ENCODE measurements at regions not wholly inside any gene's neighbourhood (a gene's known extent, or its start where the extent isn't known, plus 50 kb on each side); places are given as distances from the start of the nearest gene placed in this dataset.

GRCh38 chrX:87236830-87237440, 280.7 kb upstream of the KLHL4 start:
- no peak for DNase-seq (ENCODE audit: low read depth in 1 of 2, low spot score in 1 of 2)
- no peaks in the 10 kb centered on the region for H3K9me3 ChIP-seq (ENCODE audit: low read depth)
- no peak for TF ChIP-seq CTCF (IDR thresholded peaks at IDR 0.05; ENCODE audit: low read depth, low read length)
- H3K4me3 ChIP-seq: no peak overlapping the region
- H3K36me3 ChIP-seq: no peaks in the 10 kb centered on the region
- no peak overlapping the region for H3K27ac ChIP-seq
- no peaks in the 10 kb centered on the region for H3K27me3 ChIP-seq
- no peaks in the 10 kb centered on the region for H3K4me1 ChIP-seq (ENCODE audit: low read depth)

GRCh38 chrX:87265518-87265917, 252.1 kb upstream of the KLHL4 start:
- TF ChIP-seq CTCF (IDR thresholded peaks at IDR 0.05; ENCODE audit: low read depth, low read length): no peak
- Histone ChIP-seq H3K36me3 (no peaks in the 10 kb centered on the region), H3K27ac (no peak overlapping the region), H3K27me3 (no peaks in the 10 kb centered on the region), H3K4me1 (ENCODE audit: low read depth) (no peaks in the 10 kb centered on the region), H3K9me3 (ENCODE audit: low read depth) (no peaks in the 10 kb centered on the region), H3K4me3 (no peak overlapping the region)
- no peak for DNase-seq (ENCODE audit: low read depth in 1 of 2, low spot score in 1 of 2)

GRCh38 chrX:87272491-87272890, 245.1 kb upstream of the KLHL4 start:
- no peaks in the 10 kb centered on the region for H3K9me3 ChIP-seq (ENCODE audit: low read depth)
- no peaks in the 10 kb centered on the region for H3K36me3 ChIP-seq
- no peaks in the 10 kb centered on the region for H3K4me1 ChIP-seq (ENCODE audit: low read depth)
- no peak overlapping the region for H3K4me3 ChIP-seq
- no peak for DNase-seq (ENCODE audit: low read depth in 1 of 2, low spot score in 1 of 2)
- no peak overlapping the region for H3K27ac ChIP-seq
- H3K27me3 ChIP-seq: no peaks in the 10 kb centered on the region
- no peak for TF ChIP-seq CTCF (IDR thresholded peaks at IDR 0.05; ENCODE audit: low read depth, low read length)

GRCh38 chrX:87299563-87300160, 217.9 kb upstream of the KLHL4 start:
- Histone ChIP-seq H3K36me3 (no peaks in the 10 kb centered on the region), H3K27ac (no peak overlapping the region), H3K27me3 (no peaks in the 10 kb centered on the region), H3K4me3 (no peak overlapping the region), H3K4me1 (ENCODE audit: low read depth) (no peaks in the 10 kb centered on the region), H3K9me3 (ENCODE audit: low read depth) (no peaks in the 10 kb centered on the region)
- peak; percentile 46 for TF ChIP-seq CTCF (IDR thresholded peaks at IDR 0.05; ENCODE audit: low read depth, low read length)
- DNase-seq (ENCODE audit: low read depth in 1 of 2, low spot score in 1 of 2): peak; percentile 27 to 54

GRCh38 chrX:87310780-87311179, 206.8 kb upstream of the KLHL4 start:
- TF ChIP-seq CTCF (IDR thresholded peaks at IDR 0.05; ENCODE audit: low read depth, low read length): no peak
- no peak overlapping the region for H3K4me3 ChIP-seq
- no peaks in the 10 kb centered on the region for H3K36me3 ChIP-seq
- H3K4me1 ChIP-seq (ENCODE audit: low read depth): no peaks in the 10 kb centered on the region
- H3K27me3 ChIP-seq: no peaks in the 10 kb centered on the region
- H3K27ac ChIP-seq: no peak overlapping the region
- DNase-seq (ENCODE audit: low read depth in 1 of 2, low spot score in 1 of 2): no peak
- no peaks in the 10 kb centered on the region for H3K9me3 ChIP-seq (ENCODE audit: low read depth)

Data from cardiac muscle cell (in vitro differentiated cells and primary cell).